Kidney (tissue), 13 donors: ENCODE measurements at regions not wholly inside any gene's neighbourhood (a gene's known extent, or its start where the extent isn't known, plus 50 kb on each side); places are given as distances from the start of the nearest gene placed in this dataset.
"Not testable (repeated sequence)": the region's sequence is repeated elsewhere in the genome, so short reads cannot be mapped to it uniquely, and the experiment has no call there.

Experiments used
- DNase-seq, 5 donors: peaks; one replicate each; pipeline ENCODE4 v3.0.0-alpha.2; 2013 to 2020
- FAIRE-seq: peaks from 2 replicates; lab custom pipeline; 2012; peaks lifted over from hg19 to GRCh38; lab: Jason Lieb, UNC
- H3K27ac ChIP-seq, 2 donors: one replicate each; pipeline ENCODE4 v1.7.0; 2013; ENCODE audit warnings: low read depth in 2 of 2, low read length in 2 of 2, inconsistent platforms in 1 of 2
- H3K27me3 ChIP-seq: one replicate; pipeline ENCODE4 v1.7.1; 2013; ENCODE audit warnings: low read length, inconsistent platforms; ENCODE audit not compliant: control insufficient read depth, insufficient read depth
- H3K36me3 ChIP-seq, 3 donors: one replicate each; pipeline versions ENCODE4 v1.7.0 to v1.7.1; 2013; ENCODE audit warnings: low read length in 3 of 3, control low read depth in 1 of 3, inconsistent platforms in 1 of 3; ENCODE audit not compliant: insufficient read depth in 3 of 3, control insufficient read depth in 2 of 3
- H3K4me1 ChIP-seq, 3 donors: one replicate each; pipeline versions ENCODE4 v1.7.0 to v1.7.1; 2013; ENCODE audit warnings: low read length in 3 of 3, inconsistent platforms in 1 of 3, low read depth in 1 of 3; ENCODE audit not compliant: control insufficient read depth in 2 of 3, insufficient read depth in 2 of 3
- H3K4me3 ChIP-seq, 3 donors: one replicate each; pipeline versions ENCODE4 v1.7.0 to v1.8.1; 2013; ENCODE audit warnings: low read length in 3 of 3, control low read depth in 1 of 3, inconsistent platforms in 1 of 3
- H3K9ac ChIP-seq, 3 donors: one replicate each; pipeline versions ENCODE4 v1.7.0 to v1.7.1; 2013; ENCODE audit warnings: low read length in 3 of 3, control low read depth in 1 of 3, inconsistent platforms in 1 of 3
- H3K9me3 ChIP-seq, 3 donors: one replicate each; pipeline versions ENCODE4 v1.7.0 to v1.7.1; 2013; ENCODE audit warnings: low read length in 3 of 3, control low read depth in 1 of 3, inconsistent platforms in 1 of 3; ENCODE audit not compliant: control insufficient read depth in 2 of 3, insufficient read depth in 1 of 3
- intact Hi-C: fragments of 100-400 bp; cut with DNase I; formaldehyde crosslinking; loops from one replicate; pipeline ENCODE4 v1.11.1; 2022
- TF ChIP-seq, protein P1 (sequence below): IDR thresholded peaks from 3 replicates; pipeline ENCODE4 v1.5.1; 2012; ENCODE audit warnings: mild to moderate bottlenecking, moderate library complexity, borderline replicate concordance; ENCODE audit not compliant: insufficient read depth; ENCODE audit errors: extremely low read depth
- donor health status: control.
- donor health status: control.
- donor health status: control.
- donor health status: control.
- donor health status: control.
- donor health status: DM: yes; HTN: yes; CAD: no.
- donor health status: Normal renal cell carcinoma (clear cell type).

DNA sequence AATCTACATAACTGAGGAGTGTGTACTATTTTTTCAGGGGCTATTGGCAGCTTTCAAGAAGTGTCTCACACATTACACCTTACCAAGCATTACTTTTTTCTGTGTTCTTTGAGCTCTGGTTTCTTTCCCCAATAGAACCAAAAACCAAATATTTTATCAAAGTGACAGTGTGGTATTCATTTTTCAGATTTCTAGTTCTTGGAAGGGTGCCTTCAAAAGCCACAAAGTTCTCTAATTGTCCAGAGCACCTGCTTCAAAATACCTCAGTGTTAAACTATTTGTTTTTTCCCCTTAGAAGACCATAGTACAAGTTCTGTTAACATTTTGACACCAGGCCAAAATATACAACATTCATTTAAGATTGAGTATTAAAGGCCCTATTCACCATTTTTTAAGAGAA is 515.7 kb downstream of the ETNK1 start:
- Histone ChIP-seq H3K36me3 (no peaks in the 10 kb centered on the region), H3K4me3 (no peak overlapping the region), H3K9me3 (peaks cover 0 to 3% (median 0%) of the 10 kb centered on the region in 3 donors), H3K27ac (no peak overlapping the region), H3K4me1 (no peaks in the 10 kb centered on the region), H3K9ac (no peak overlapping the region), H3K27me3 (no peaks in the 10 kb centered on the region)
- FAIRE-seq (no peak), DNase-seq (peak in 1 of 5 donors; percentile 9)
- TF ChIP-seq, protein P1, sequence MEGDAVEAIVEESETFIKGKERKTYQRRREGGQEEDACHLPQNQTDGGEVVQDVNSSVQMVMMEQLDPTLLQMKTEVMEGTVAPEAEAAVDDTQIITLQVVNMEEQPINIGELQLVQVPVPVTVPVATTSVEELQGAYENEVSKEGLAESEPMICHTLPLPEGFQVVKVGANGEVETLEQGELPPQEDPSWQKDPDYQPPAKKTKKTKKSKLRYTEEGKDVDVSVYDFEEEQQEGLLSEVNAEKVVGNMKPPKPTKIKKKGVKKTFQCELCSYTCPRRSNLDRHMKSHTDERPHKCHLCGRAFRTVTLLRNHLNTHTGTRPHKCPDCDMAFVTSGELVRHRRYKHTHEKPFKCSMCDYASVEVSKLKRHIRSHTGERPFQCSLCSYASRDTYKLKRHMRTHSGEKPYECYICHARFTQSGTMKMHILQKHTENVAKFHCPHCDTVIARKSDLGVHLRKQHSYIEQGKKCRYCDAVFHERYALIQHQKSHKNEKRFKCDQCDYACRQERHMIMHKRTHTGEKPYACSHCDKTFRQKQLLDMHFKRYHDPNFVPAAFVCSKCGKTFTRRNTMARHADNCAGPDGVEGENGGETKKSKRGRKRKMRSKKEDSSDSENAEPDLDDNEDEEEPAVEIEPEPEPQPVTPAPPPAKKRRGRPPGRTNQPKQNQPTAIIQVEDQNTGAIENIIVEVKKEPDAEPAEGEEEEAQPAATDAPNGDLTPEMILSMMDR = no peak
- intact Hi-C loops = no loop called here

DNA sequence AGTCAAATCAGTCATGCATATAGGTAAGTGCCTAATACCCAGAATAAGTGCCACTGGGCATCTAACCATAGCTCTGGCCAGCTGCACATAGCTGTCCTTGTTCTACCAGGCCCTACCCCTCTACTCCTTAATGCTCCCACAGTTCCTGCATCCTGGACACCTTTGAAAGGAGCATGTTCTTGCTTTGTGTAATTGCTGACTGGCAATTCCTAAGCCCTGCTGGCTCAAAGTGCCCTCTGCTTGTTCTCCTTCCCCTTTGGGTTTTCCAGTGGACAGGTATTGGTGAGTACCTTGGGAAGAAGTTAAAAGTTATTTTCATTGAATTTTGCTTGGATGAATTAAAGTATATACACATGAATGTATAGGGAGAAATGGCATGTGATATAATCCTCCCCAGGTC is 516.4 kb downstream of the ETNK1 start:
- no peak overlapping the region for H3K27ac ChIP-seq
- H3K4me3 ChIP-seq = no peak overlapping the region
- no peaks in the 10 kb centered on the region for H3K27me3 ChIP-seq
- no peak overlapping the region for H3K9ac ChIP-seq
- TF ChIP-seq, protein P1 = no peak
- intact Hi-C loops = no loop called here
- no peak for DNase-seq
- no peak for FAIRE-seq
- no peaks in the 10 kb centered on the region for H3K36me3 ChIP-seq
- H3K9me3 ChIP-seq = peaks cover 0 to 3% (median 0%) of the 10 kb centered on the region in 3 donors
- H3K4me1 ChIP-seq = no peaks in the 10 kb centered on the region

DNA sequence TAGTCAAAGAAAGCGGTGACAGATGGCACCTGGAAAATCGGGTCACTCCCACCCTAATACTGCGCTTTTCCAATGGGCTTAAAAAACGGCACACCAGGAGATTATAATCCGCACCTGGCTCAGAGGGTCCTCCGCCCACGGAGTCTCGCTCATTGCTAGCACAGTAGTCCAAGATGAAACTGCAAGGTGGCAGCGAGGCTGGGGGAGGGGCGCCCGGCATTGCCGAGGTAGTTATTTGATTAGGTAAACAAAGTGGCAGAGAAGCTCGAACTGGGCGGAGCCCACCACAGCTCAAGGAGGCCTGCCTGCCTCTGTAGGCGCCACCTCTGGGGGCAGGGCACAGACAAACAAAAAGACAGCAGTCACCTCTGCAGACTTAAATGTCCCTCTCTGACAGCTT is 521.1 kb downstream of the ETNK1 start:
- intact Hi-C loops, H3K27ac ChIP-seq, FAIRE-seq, H3K9me3 ChIP-seq, H3K36me3 ChIP-seq, H3K9ac ChIP-seq, H3K4me1 ChIP-seq, H3K4me3 ChIP-seq, H3K27me3 ChIP-seq: not testable (repeated sequence)
- DNase-seq = peak in 1 of 5 donors; percentile 29

DNA sequence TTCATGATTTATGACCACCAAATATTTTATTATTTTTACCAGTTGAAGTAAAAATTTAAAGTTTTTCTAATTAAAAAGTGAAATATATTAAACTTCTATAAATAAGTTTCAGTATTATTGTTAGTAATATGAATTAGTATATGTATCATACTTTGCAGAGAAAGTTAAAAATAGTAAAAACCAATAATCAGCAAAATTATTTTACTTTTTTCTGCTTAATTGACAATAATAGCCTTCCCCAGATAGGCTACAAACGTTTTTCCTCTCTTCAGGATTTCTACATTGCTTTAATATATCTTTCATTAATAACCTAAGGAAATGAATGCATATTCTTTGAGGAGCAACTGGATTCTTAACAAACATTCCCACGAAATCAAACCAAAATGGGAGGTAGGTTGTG is 543.5 kb downstream of the ETNK1 start:
- intact Hi-C loops = no loop called here
- no peaks in the 10 kb centered on the region for H3K27me3 ChIP-seq
- DNase-seq (no peak), FAIRE-seq (no peak)
- H3K9ac ChIP-seq = no peak overlapping the region
- TF ChIP-seq, protein P1 = no peak
- no peak overlapping the region for H3K27ac ChIP-seq
- H3K36me3 ChIP-seq = no peaks in the 10 kb centered on the region
- no peaks in the 10 kb centered on the region for H3K4me1 ChIP-seq
- no peak overlapping the region for H3K4me3 ChIP-seq
- peaks cover 0 to 7% (median 0%) of the 10 kb centered on the region in 3 donors for H3K9me3 ChIP-seq
